Fibroblast of lung (primary cell): ENCODE measurements at regions not wholly inside any gene's neighbourhood (a gene's known extent, or its start where the extent isn't known, plus 50 kb on each side); places are given as distances from the start of the nearest gene placed in this dataset.

Source experiments
- CTCF ChIP-seq, 2 donors: IDR thresholded peaks in 1 of 2; conservative IDR thresholded peaks in 1 of 2; 1 replicate in 1 of 2; 2 replicates in 1 of 2; pipeline ENCODE4 v1.5.1; 2011 to 2012; ENCODE audit warnings: low read length in 2 of 2, control low read depth in 1 of 2, inconsistent platforms in 1 of 2, low read depth in 1 of 2, mild to moderate bottlenecking in 1 of 2
- EZH2 ChIP-seq: IDR thresholded peaks from 2 replicates; pipeline ENCODE4 v1.5.1; 2012; ENCODE audit warnings: low read length, control low read depth, mild to moderate bottlenecking; ENCODE audit errors: missing control alignments

GRCh38 chr13:109695402-109696190 is 90.8 kb downstream of the IRS2 start:
- TF ChIP-seq EZH2, result no peak
- TF ChIP-seq CTCF (conservative IDR thresholded peaks at IDR 0.05 in 1 of 2, IDR thresholded peaks at IDR 0.05 in 1 of 2; ENCODE audit: low read depth in 1 of 2, low read length in 2 of 2), result no peak
